ENCODE measurements at regions not wholly inside any gene's neighbourhood (a gene's known extent, or its start where the extent isn't known, plus 50 kb on each side); places are given as distances from the start of the nearest gene placed in this dataset.
"Not testable (repeated sequence)": the region's sequence is repeated elsewhere in the genome, so short reads cannot be mapped to it uniquely, and the experiment has no call there.

GRCh38 chr3:118675305-118675704, 359.3 kb downstream of the IGSF11 start:
- DNase-seq, result no peak

- not testable (repeated sequence) for DNase-seq
Observed at GRCh38 chr3:118678663-118679062, 356.0 kb downstream of the IGSF11 start.

- no peak for DNase-seq
Observed at GRCh38 chr3:118682921-118683320, 351.7 kb downstream of the IGSF11 start.

GRCh38 chr3:118683636-118684035, 351.0 kb downstream of the IGSF11 start:
- DNase-seq, result no peak

- DNase-seq, result no peak
Observed at GRCh38 chr3:118688396-118688884, 346.2 kb downstream of the IGSF11 start.

GRCh38 chr3:118692416-118692815, 342.2 kb downstream of the IGSF11 start:
- DNase-seq, result no peak

GRCh38 chr3:118705487-118706219, 329.0 kb downstream of the IGSF11 start:
- no peak for DNase-seq

GRCh38 chr3:118707991-118708390, 326.7 kb downstream of the IGSF11 start:
- DNase-seq, result no peak

GRCh38 chr3:118710532-118710931, 324.1 kb downstream of the IGSF11 start:
- DNase-seq, result no peak

GRCh38 chr3:118713502-118714207, 321.0 kb downstream of the IGSF11 start:
- no peak for DNase-seq

GRCh38 chr3:118714800-118715199, 319.8 kb downstream of the IGSF11 start:
- no peak for DNase-seq

- no peak for DNase-seq
Observed at GRCh38 chr3:118729546-118729945, 305.1 kb downstream of the IGSF11 start.

- no peak for DNase-seq
Observed at GRCh38 chr3:118734664-118735063, 300.0 kb downstream of the IGSF11 start.

GRCh38 chr3:118736107-118736506, 298.5 kb downstream of the IGSF11 start:
- DNase-seq, result no peak

- no peak for DNase-seq
Observed at GRCh38 chr3:118740722-118741290, 293.8 kb downstream of the IGSF11 start.

GRCh38 chr3:118742760-118743159, 291.9 kb downstream of the IGSF11 start:
- DNase-seq, result no peak

- no peak for DNase-seq
Observed at GRCh38 chr3:118744186-118744585, 290.5 kb downstream of the IGSF11 start.

- no peak for DNase-seq
Observed at GRCh38 chr3:118754406-118755252, 280.0 kb downstream of the IGSF11 start.

- DNase-seq, result no peak
Observed at GRCh38 chr3:118755253-118755801, 279.3 kb downstream of the IGSF11 start.

- DNase-seq, result no peak
Observed at GRCh38 chr3:118760585-118761290, 273.9 kb downstream of the IGSF11 start.

- DNase-seq, result no peak
Observed at GRCh38 chr3:118761291-118761606, 273.4 kb downstream of the IGSF11 start.

GRCh38 chr3:118765636-118766305, 268.9 kb downstream of the IGSF11 start:
- DNase-seq, result no peak
